Mesendoderm (in vitro differentiated cells): ENCODE measurements at regions not wholly inside any gene's neighbourhood (a gene's known extent, or its start where the extent isn't known, plus 50 kb on each side); places are given as distances from the start of the nearest gene placed in this dataset.
"Not testable (repeated sequence)": the region's sequence is repeated elsewhere in the genome, so short reads cannot be mapped to it uniquely, and the experiment has no call there.

Source experiments
- DNase-seq: peaks from one replicate; pipeline ENCODE4 v3.0.0; 2013
- H2AK5ac ChIP-seq: 2 replicates; pipeline ENCODE4 v1.6.1; 2013; ENCODE audit warnings: low read length, inconsistent platforms
- H2BK120ac ChIP-seq: 2 replicates; pipeline ENCODE4 v1.6.1; 2013; ENCODE audit warnings: low read depth, mild to moderate bottlenecking, low read length, moderate library complexity, mixed read lengths
- H2BK15ac ChIP-seq: replicated peaks from 2 replicates; pipeline ENCODE4 v1.6.1; 2013; ENCODE audit warnings: low read depth, mild to moderate bottlenecking, moderate library complexity
- H2BK5ac ChIP-seq: 2 replicates; pipeline ENCODE4 v1.6.1; 2013; ENCODE audit warnings: low read length, inconsistent platforms
- H3K18ac ChIP-seq: 2 replicates; pipeline ENCODE4 v1.6.1; 2013; ENCODE audit warnings: mild to moderate bottlenecking, low read length, mixed read lengths
- H3K23ac ChIP-seq: one replicate; pipeline ENCODE4 v1.6.1; 2013; ENCODE audit warnings: low read length
- H3K27ac ChIP-seq: 2 replicates; pipeline ENCODE4 v1.5.1; 2013; ENCODE audit warnings: low read depth, mild to moderate bottlenecking, inconsistent platforms, low read length, moderate library complexity
- H3K27me3 ChIP-seq: 2 replicates; pipeline ENCODE4 v1.6.1; 2013; ENCODE audit warnings: low read length, control low read depth, mild to moderate bottlenecking, inconsistent platforms; ENCODE audit not compliant: insufficient read depth, poor library complexity
- H3K36me3 ChIP-seq: 2 replicates; pipeline ENCODE4 v1.6.1; 2013; ENCODE audit warnings: low read length, inconsistent platforms; ENCODE audit not compliant: control insufficient read depth, insufficient read depth
- H3K4ac ChIP-seq: one replicate; pipeline ENCODE4 v1.6.1; 2013; ENCODE audit warnings: low read depth, mild to moderate bottlenecking, low read length, moderate library complexity
- H3K4me1 ChIP-seq: 2 replicates; pipeline ENCODE4 v1.6.1; 2013; ENCODE audit warnings: low read depth, low read length, inconsistent platforms; ENCODE audit not compliant: control insufficient read depth
- H3K4me2 ChIP-seq: 2 replicates; pipeline ENCODE4 v1.6.1; 2013; ENCODE audit warnings: low read length
- H3K4me3 ChIP-seq: 2 replicates; pipeline ENCODE4 v1.5.1; 2013; ENCODE audit warnings: mild to moderate bottlenecking, low read length
- H3K56ac ChIP-seq: one replicate; pipeline ENCODE4 v1.6.1; 2013; ENCODE audit warnings: low read length
- H3K79me1 ChIP-seq: 2 replicates; pipeline ENCODE4 v1.6.1; 2013; ENCODE audit warnings: low read length, inconsistent platforms
- H3K79me2 ChIP-seq: 2 replicates; pipeline ENCODE4 v1.6.1; 2013; ENCODE audit warnings: mild to moderate bottlenecking, low read length; ENCODE audit not compliant: control insufficient read depth, insufficient read depth
- H3K9ac ChIP-seq: 2 replicates; pipeline ENCODE4 v1.6.1; 2013; ENCODE audit warnings: low read length, inconsistent platforms
- H4K5ac ChIP-seq: one replicate; pipeline ENCODE4 v1.6.1; 2013; ENCODE audit warnings: low read length
- H4K8ac ChIP-seq: one replicate; pipeline ENCODE4 v1.6.1; 2013; ENCODE audit warnings: low read depth, mild to moderate bottlenecking, control low read depth, low read length, moderate library complexity
- WGBS: extraction: QIAGEN DNeasy Blood & Tissue Kit; methylation state at CpG from one replicate; pipeline ENCODE4 v1.1.7; 2013; ENCODE audit warnings: low lambda C conversion rate, missing lambda C conversion rate; ENCODE audit not compliant: insufficient coverage; ENCODE audit errors: extremely low coverage; 5-methylcytosine and 5-hydroxymethylcytosine counted together

DNA sequence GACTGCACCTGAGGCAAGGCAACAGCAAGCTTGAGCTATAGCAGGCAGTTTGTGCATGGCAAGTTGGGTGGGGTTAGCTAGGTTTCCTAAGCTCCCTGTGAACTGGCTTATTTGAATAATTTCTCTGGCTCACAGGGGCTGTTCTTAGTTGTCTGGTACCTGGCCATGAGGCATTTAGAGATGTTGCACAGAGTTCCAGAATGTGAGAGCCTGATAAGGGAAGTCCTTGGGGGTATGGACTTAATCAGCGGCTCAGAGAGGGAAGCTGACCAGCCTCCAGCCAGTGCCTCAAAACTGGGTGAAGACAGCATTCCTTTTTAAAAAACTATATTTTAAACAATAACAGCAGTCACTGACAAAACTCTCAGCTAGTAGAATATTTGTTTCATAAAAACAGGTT lies 307.4 kb downstream of the FZD1 start:
- Histone ChIP-seq H3K4me1 (no peaks in the 10 kb centered on the region), H2AK5ac (no peak overlapping the region), H3K36me3 (no peaks in the 10 kb centered on the region), H3K27me3 (no peaks in the 10 kb centered on the region), H3K9ac (no peak overlapping the region), H3K27ac (no peak overlapping the region), H3K79me2 (no peaks in the 10 kb centered on the region), H3K4me2 (no peak overlapping the region), H3K79me1 (no peaks in the 10 kb centered on the region), H4K8ac (no peak overlapping the region), H3K23ac (no peak overlapping the region), H3K4ac (no peak overlapping the region), H2BK15ac (no peak overlapping the region), H3K4me3 (no peak overlapping the region), H3K56ac (no peak overlapping the region), H4K5ac (no peak overlapping the region), H2BK5ac (no peak overlapping the region), H3K18ac (no peak overlapping the region), H2BK120ac (no peak overlapping the region)
- DNase-seq = no peak
- no CpG with 5 or more reads among the region's 1 CpG for WGBS

DNA sequence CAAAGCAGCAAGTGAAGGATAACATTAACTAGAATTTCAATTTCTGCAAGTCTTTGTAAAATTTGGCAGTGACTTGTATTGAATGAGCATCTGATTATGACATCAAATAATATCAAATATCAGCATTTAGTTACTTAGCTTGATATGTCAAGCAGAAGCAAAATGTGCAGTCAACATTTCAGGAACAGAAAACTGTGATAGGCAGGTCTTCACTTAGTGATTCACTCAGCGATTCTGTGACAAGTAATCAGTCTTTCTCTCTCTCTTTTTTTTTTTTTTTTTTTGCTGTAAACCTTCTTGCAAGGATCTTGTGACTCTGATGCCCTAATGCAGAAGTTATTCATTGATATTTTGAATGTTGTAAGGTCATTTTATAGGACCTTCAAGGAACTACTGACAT lies 307.1 kb downstream of the MTERF1 start:
- Histone ChIP-seq H3K18ac (no peak overlapping the region), H2AK5ac (no peak overlapping the region), H3K79me1 (no peaks in the 10 kb centered on the region), H3K36me3 (no peaks in the 10 kb centered on the region), H4K8ac (no peak overlapping the region), H3K4me3 (no peak overlapping the region), H3K56ac (no peak overlapping the region), H3K27ac (no peak overlapping the region), H2BK5ac (no peak overlapping the region), H3K4me1 (no peaks in the 10 kb centered on the region), H3K27me3 (no peaks in the 10 kb centered on the region), H2BK120ac (no peak overlapping the region), H3K79me2 (no peaks in the 10 kb centered on the region), H3K9ac (no peak overlapping the region), H3K23ac (no peak overlapping the region), H3K4me2 (no peak overlapping the region), H4K5ac (no peak overlapping the region), H3K4ac (no peak overlapping the region), H2BK15ac (no peak overlapping the region)
- no CpG with 5 or more reads among the region's 1 CpG for WGBS
- DNase-seq = no peak

GRCh38 chr7:91576459-91576858 lies 304.0 kb downstream of the MTERF1 start:
- H4K5ac ChIP-seq, H3K27me3 ChIP-seq, H3K9ac ChIP-seq, H3K79me1 ChIP-seq, H2BK120ac ChIP-seq, H4K8ac ChIP-seq, H3K4me1 ChIP-seq, H2BK5ac ChIP-seq, H2BK15ac ChIP-seq, H2AK5ac ChIP-seq, H3K23ac ChIP-seq, H3K18ac ChIP-seq, H3K4me3 ChIP-seq, H3K4me2 ChIP-seq, H3K56ac ChIP-seq, H3K79me2 ChIP-seq, H3K36me3 ChIP-seq, DNase-seq, H3K4ac ChIP-seq, H3K27ac ChIP-seq: not testable (repeated sequence)
- no CpG with 5 or more reads among the region's 2 CpGs for WGBS

GRCh38 chr7:91579837-91580236 lies 300.7 kb downstream of the MTERF1 start:
- no CpG with 5 or more reads among the region's 9 CpGs for WGBS
- Histone ChIP-seq H3K4me2 (no peak overlapping the region), H3K79me2 (no peaks in the 10 kb centered on the region), H2BK120ac (no peak overlapping the region), H3K4me1 (no peaks in the 10 kb centered on the region), H3K9ac (no peak overlapping the region), H4K8ac (no peak overlapping the region), H3K79me1 (no peaks in the 10 kb centered on the region), H2BK5ac (no peak overlapping the region), H4K5ac (no peak overlapping the region), H3K27me3 (no peaks in the 10 kb centered on the region), H3K4me3 (no peak overlapping the region), H3K18ac (no peak overlapping the region), H3K27ac (no peak overlapping the region), H3K4ac (no peak overlapping the region), H3K56ac (no peak overlapping the region), H2AK5ac (no peak overlapping the region), H3K36me3 (no peaks in the 10 kb centered on the region), H2BK15ac (no peak overlapping the region), H3K23ac (no peak overlapping the region)
- DNase-seq = no peak

DNA sequence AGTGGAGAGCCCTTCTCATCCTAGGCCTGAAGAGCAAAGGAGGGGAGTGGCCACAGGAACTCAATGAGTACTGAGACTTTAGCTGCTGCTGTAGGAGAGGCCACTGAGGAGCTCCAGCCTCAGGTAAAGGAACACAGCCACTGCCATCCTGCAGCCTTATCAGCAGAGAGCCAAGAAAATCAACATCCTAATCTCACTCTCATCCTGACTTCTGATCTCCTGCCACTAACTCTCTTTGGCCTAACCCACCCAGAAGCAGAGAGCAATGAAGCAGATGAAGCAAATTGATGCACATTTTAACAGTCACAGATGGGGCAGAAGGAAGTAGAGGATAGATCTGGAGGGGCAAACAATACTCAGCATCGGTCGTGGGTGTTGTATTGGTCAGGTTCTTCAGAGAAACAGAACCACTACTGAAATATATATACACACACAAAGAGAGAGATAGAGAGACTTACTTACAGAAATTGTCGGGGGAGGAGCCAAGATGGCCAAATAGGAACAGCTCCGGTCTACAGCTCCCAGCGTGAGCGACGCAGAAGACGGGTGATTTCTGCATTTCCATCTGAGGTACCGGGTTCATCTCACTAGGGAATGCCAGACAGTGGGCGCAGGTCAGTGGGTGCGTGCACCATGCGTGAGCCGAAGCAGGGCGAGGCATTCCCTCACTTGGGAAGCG lies 297.6 kb downstream of the MTERF1 start:
- Histone ChIP-seq H3K27me3 (no peaks in the 10 kb centered on the region), H3K56ac (no peak overlapping the region), H3K79me1 (no peaks in the 10 kb centered on the region), H3K9ac (no peak overlapping the region), H3K4me2 (no peak overlapping the region), H3K27ac (no peak overlapping the region), H3K36me3 (no peaks in the 10 kb centered on the region), H4K5ac (no peak overlapping the region), H2BK5ac (no peak overlapping the region), H2AK5ac (no peak overlapping the region), H3K79me2 (no peaks in the 10 kb centered on the region), H4K8ac (no peak overlapping the region), H3K23ac (no peak overlapping the region), H3K18ac (no peak overlapping the region), H3K4ac (no peak overlapping the region), H2BK120ac (no peak overlapping the region), H3K4me3 (no peak overlapping the region), H3K4me1 (no peaks in the 10 kb centered on the region), H2BK15ac (no peak overlapping the region)
- peak; percentile 58 for DNase-seq
- no CpG with 5 or more reads among the region's 15 CpGs for whole genome bisulfite sequencing

DNA sequence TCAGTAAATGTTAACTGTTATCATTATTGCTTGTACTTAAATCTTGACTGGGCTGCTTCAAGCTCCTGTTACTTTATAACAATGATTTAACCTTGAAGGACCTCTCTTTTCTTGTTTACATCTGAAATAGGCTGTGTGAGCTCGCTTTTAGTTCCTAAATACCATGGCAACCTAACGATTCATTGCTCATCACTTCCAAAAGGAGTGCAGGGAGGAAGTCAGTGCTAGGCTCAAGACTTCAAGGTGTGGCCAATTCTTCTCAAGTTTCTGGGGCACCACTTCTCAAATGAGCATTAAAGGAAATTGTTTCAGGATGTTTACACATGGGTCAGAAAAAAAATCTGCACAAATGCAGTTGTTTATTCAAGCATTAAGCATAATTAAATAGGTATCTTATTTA lies 284.2 kb downstream of the MTERF1 start:
- H3K36me3 ChIP-seq = no peaks in the 10 kb centered on the region
- no peak overlapping the region for H4K5ac ChIP-seq
- H3K4me3 ChIP-seq = no peak overlapping the region
- H3K56ac ChIP-seq = no peak overlapping the region
- no peak overlapping the region for H3K23ac ChIP-seq
- no peak overlapping the region for H3K4me2 ChIP-seq
- no peak overlapping the region for H4K8ac ChIP-seq
- H2BK5ac ChIP-seq = no peak overlapping the region
- no peaks in the 10 kb centered on the region for H3K27me3 ChIP-seq
- DNase-seq = peak; percentile 22
- H3K79me1 ChIP-seq = no peaks in the 10 kb centered on the region
- no peak overlapping the region for H3K4ac ChIP-seq
- no peak overlapping the region for H3K18ac ChIP-seq
- H3K9ac ChIP-seq = no peak overlapping the region
- no peak overlapping the region for H3K27ac ChIP-seq
- no peaks in the 10 kb centered on the region for H3K4me1 ChIP-seq
- H2BK15ac ChIP-seq = no peak overlapping the region
- H2AK5ac ChIP-seq = no peak overlapping the region
- H2BK120ac ChIP-seq = no peak overlapping the region
- WGBS = no CpG with 5 or more reads among the region's 2 CpGs
- H3K79me2 ChIP-seq = no peaks in the 10 kb centered on the region
